Bone marrow (tissue), 2 donors: ENCODE measurements at regions not wholly inside any gene's neighbourhood (a gene's known extent, or its start where the extent isn't known, plus 50 kb on each side); places are given as distances from the start of the nearest gene placed in this dataset.
"Not testable (repeated sequence)": the region's sequence is repeated elsewhere in the genome, so short reads cannot be mapped to it uniquely, and the experiment has no call there.

Experiments
- DNase-seq, 2 donors: peaks; one replicate each; lab custom pipeline; 2025; lab: John Stamatoyannopoulos, UW

DNA sequence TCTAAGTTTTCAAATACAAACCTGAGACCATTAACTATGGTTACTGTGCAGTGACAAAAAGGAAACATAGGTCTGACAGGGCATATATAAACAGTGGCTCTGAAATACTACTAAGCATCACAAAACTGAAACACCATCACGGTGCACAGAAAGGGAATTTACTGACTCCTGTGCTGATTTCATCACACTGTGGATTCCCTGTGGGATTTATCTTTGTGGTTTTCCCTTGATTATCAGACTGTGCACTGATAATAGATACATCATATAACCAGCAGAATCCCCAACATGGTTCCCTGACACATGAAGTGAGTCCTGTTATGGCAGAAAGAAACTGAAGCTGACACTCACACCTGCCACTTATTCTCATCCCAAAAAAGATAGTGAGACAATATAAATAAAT is 676.3 kb upstream of the KCND2 start:
- DNase-seq: no peak

DNA sequence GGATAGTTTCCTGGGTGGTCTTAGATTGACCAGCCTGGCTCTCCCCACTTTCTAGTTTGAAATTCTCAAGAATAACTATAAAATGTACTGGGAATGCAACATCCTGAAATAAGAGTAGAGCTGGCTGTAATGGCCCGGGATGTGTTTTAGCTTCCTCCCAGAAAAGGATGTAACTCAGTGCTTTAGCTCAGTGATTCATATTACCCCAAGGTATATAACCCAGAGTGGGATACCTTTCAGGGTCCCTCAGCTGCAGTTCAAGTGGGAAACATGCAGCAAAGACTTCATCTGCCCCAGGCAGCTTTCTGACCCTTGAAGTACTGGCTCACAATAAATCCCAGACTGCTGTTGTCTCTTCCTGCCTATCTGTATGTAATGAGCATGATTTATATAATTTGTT is 666.7 kb upstream of the KCND2 start:
- DNase-seq: no peak

DNA sequence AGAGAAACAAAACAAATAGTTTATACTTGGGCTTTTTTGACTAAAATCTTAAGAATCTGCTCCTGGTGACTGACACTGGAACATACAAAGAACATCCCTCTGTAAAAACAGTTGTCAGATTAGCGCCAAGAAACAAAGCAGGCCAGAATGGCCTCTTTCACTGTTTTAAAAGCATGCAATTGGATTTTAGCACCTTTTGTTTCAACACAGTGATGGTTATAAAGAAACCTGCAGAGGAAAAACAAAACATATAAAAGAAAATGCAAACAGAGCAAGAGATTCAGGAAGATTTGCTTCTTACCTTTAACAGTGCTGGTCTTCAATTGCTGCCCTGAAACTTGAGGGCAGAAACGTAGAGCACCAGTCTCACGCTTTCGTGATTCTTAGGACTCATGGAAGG is 652.2 kb upstream of the KCND2 start:
- DNase-seq: no peak

DNA sequence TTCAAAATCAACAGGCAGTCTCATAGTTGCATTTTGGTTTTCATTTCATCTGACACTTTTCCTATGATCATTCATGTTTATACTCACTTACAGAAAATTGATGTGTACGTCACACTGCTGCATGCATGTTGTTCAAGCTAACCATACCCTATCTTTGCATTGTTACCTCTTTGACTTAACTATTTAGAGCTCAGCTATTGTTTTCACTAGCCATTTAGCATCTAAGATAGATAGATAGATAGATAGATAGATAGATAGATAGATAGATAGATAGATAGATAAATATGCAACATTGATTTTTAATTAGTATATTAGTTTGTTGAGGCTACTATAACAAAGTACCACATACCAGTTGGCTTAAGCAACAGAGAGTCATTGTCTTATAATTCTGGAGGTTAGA is 649.5 kb upstream of the KCND2 start:
- no peak for DNase-seq

DNA sequence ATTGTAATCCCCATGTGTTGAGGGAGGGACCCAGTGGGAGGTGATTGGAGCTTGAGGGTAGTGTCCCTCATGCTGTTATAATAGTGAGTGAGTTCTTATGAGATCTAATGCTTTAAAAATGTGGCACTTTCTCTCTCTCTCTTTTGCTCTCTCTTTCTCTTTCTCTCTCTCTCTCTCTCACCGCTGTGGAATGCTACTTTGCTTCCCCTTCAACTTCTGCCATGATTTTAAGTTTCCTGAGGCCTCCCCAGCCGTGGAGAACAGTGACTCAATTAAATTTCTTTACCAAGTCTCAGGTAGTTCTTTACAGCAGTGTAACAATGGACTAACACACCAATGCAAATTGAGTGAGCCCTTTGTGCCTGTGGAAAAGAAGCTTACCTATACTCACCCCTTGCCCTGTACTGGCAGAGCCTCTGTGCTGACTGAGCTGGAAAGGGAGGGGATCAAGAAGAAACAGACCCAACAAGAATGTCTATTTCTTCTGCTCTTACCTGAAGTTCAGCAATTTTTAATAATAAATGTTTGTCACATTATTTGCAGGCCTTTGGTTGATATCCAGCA is 642.5 kb upstream of the KCND2 start:
- no peak for DNase-seq

DNA sequence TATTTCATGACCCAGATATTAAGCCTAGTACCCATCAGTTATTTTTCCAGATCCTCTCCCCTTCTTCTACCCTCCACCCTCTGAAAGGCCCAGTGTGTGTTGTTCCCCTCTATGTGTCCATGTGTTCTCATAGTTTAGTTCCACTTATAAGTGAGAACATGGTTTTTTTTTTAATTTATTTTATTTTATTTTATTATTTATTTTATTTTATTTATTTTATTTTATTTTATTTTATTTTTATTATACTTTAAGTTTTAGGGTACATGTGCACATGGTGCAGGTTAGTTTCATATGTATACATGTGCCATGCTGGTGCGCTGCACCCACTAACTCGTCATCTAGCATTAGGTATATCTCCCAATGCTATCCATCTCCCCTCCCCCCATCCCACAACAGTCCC is 639.2 kb upstream of the KCND2 start:
- not testable (repeated sequence) for DNase-seq

DNA sequence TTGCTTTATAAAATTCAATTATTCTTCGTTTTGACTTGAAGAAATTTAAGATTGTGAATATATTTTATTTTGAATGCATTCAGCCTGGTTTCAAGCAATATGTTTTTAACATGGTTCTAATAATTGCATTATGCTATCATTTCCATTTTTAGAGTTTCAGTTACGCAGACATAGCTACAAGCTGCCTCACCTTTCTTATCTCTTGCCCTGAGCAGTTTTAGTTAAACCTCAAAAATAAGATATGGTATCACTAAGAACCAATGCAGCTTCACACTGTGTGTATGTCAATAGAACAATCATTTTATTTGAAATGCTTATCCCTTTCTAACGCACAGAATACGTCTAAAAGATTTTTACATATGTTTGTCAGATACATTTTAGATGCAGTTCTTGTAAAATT is 632.6 kb upstream of the KCND2 start:
- no peak for DNase-seq

DNA sequence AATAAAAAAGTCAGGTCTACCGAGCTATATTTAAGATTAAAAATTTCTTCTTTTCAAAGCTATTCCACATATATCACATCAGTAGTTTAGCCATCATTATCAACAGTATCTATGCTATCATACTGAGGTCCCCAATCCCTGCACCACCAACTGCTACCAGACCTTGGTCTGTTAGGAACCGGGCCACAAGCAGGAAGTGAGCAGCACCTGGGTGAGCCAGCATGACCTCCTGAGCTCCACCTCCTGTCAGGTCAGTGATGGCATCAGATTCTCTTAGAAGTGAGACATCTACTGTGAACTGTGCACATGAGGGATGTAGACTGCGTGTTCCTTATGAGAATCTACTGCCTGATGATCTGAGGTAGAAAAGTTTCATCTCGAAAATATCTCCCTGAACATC is 632.1 kb upstream of the KCND2 start:
- no peak for DNase-seq

DNA sequence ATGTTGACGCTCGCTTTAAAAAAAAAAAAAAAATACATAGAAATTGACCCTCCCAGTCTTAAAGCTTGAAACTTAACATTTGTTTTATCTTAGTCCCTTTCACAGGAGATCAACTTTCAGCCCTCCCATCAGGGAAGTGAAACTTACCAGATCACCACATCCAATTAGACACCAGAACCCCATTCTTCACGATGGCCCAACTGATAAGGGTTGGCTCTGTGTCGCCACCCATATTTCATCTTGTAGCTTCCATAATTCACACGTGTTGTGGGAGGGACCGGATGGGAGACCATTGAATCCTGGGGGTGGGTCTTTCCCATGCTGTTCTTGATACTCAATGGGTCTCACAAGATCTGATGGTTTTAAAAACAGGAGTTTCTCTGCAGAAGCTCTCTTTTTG is 629.4 kb upstream of the KCND2 start:
- DNase-seq: no peak

DNA sequence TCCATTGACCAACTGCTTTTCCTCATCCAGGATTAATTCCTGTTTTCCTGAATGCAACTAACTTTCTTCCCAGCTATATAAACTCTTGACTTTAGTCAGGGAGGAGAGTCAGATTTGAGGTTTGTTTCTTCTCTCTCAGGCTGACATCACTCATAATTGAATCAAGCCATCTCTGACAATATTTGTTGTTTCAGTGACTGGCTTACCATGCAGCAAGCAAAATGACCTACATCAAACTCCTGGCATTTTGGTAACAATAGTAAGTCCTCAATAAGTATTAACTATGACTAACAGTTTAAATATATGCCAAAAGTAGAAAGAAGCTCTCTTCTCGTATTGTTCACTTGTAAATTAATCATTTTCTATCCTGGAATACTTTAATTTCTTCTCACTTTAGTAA is 625.7 kb upstream of the KCND2 start:
- DNase-seq: no peak

DNA sequence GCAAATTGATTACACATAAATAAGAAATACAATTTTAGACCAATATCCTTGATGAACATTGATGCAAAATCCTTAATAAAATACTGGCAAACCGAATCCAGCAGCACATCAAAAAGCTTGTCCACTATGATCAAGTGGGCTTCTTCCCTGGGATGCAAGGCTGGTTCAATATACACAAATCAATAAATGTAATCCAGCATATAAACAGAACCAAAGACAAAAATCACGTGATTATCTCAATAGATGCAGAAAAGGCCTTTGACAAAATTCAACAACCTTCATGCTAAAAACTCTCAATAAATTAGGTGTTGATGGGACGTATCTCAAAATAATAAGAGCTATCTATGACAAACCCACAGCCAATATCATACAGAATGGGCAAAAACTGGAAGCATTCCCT is 624.2 kb upstream of the KCND2 start:
- DNase-seq: not testable (repeated sequence)

DNA sequence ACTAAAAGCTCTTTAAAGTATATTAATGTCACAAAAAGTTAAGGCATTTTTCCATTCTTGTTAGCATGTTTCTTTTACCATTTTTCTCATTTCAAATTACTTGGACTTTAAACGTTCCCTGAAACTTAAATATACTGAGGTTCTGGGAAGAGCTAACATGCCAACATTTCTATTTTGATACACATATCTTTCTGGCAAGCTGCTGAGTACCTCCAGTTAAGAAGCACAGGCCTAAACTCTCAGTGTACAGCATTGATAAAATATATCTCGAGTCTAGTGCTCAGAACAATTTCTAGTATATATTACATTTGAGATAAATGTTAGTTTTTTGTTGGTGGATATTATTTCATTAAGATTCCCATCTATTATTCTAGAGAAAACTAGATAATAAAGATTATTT is 612.9 kb upstream of the KCND2 start:
- no peak for DNase-seq

DNA sequence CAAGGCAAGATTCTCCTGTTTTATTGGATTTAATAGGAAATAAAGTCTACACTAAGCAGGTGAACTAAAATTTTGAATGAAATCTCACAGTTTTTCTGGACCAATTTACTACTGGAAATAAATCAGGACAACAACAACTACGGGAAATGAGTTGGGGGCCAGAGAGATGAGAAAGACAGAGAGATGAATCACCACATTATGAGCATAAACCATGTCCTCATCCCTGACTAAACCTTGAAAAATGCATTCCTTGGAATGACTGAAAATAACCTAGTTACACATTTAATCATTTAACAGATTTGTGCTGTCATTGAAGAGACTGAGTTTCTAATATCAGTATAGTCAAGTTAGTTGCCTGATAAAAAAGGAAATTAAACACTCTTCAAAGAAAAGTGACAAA is 608.4 kb upstream of the KCND2 start:
- no peak for DNase-seq

DNA sequence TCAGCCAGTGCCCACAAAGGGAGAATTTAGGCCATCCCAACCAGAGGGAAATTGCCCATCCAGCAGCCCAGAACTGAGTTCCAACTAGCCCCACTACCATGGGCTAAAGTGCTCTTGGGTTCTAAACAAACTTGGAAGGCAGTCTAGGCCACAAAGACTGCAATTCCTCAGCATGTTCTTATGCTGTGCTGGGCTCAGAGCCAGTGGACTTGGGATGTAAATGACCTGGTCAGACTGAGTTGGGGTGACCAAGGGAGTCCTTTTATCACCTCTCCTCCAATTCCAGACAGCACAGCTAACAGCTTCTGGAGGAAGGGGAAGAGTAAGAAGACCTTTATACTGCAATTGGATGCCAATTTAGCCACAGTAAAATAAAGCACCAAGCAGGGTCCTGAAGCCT is 607.2 kb upstream of the KCND2 start:
- DNase-seq: no peak

DNA sequence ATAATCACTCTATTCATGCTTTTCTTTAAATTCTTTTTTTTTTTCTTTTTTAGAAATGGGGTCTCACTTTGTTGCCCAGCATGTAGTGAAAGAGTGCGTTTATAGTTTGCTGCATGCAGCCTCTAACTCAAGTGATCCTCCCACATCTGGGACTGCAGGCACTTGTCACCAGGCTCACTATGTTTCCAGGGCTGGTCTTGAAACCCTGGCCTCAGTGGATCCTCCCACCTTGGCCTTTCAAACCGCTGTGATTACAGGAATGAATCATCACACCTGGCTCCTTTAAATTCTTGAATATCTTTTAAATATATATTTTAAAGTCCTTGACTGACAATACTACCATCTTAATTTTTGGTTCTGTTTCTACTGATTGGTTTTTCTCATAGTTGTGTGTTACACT is 591.6 kb upstream of the KCND2 start:
- no peak for DNase-seq

DNA sequence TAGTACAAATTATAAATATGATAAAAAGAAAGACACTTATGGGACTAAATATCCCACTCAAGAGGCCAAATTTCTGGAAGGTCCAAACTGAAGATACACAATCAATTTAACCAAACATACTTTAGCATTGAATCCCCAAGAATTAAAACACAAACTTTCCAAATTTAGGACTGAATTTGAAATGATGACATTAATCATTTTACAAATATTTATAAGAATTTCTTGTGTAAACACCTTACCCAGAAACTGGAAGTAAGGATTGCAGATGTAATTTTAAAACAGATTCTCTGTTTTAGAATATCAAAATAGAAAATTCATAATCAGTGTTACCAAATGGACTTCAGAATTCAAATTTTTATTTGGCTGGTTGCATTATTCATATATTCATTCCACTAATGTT is 588.2 kb upstream of the KCND2 start:
- no peak for DNase-seq

DNA sequence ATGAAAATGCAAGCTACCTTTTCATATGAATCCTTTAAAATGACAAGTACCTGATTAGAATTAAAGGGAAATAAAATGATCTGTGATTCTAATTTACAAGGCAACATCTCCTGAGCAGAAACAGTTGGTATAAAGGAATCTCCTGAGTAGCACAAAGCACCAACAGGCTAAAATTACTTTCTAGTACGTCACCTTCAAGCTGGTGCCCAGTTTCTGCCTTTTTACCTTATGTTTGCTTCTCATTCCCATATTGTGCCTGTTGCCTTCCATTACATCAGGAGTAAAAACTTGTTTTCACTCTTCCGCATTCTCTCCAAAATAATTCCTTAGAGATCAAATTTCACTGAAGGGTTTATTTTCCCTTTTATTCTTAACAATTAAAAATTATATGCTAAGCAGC is 587.1 kb upstream of the KCND2 start:
- no peak for DNase-seq

DNA sequence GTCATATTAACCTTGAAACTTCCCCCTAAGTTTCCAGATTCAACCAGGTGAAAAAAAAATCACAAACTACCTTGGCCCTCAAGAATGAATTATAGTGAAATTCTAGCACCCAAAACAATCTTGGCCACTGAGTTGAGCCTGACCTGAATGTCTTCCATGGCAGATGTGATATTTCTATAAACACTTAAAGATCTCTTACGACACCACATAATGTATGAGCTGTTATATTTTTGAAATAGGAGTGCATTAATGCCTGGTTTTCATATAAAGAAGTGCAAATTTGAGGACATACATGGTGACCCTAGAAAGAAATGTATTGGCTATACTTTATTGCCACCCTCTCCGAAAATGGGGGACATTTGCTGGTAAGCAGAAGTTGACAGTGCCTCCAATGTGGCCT is 584.1 kb upstream of the KCND2 start:
- DNase-seq: no peak

DNA sequence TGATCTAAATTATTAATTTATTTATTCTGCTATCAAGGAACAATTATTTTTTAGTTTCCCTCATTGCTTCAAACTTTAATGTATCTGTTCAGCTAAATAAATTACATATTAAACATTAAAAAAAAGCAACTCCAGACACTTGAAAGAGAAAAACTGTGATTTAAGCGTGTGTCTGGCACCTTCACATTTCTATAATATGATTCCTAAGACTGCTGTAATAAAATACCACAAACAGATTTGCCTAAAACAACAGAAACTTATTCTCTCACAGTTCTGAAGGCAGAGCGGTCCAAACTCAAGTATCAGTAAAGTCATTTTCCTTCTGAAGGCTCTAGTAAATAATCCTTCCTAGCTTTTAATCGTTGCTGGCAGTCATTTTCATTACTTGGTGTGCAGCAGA is 580.4 kb upstream of the KCND2 start:
- DNase-seq: no peak

DNA sequence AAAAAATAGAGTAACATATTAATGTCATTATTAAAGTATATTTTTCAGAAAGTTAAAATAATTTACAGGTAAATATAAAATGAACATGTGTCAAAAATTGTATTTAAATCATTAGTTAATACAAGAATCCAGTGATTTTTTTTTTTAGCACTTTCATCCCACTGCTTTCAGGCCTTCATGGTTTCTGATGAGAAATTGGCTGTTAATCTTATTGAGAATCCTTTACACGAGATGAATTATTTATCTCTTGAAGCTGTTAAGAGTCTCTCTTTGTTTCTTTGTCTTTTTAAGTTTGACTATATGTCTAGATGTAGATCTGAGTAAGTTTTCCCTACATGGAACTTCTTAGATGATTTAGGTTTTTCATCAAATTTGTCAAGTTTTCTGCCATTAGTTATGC is 578.5 kb upstream of the KCND2 start:
- no peak for DNase-seq

DNA sequence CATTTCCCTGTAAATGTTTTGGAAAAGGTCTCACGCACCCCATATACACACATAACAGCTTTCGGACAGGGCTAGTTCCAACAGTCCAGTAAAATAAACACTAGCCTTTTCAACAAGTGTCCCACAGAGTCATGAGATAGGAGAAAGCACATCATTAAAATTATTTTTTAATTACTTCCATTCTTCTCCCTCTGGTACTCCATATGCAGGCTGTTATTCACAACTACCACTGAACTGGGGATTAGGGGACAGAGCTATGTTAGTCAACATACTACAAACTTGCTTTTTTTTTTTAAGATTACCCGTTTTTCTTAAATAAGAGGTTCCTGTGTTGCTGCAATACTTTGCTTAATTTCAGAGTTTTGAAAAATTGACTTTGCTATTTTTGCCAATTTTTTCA is 576.6 kb upstream of the KCND2 start:
- no peak for DNase-seq

DNA sequence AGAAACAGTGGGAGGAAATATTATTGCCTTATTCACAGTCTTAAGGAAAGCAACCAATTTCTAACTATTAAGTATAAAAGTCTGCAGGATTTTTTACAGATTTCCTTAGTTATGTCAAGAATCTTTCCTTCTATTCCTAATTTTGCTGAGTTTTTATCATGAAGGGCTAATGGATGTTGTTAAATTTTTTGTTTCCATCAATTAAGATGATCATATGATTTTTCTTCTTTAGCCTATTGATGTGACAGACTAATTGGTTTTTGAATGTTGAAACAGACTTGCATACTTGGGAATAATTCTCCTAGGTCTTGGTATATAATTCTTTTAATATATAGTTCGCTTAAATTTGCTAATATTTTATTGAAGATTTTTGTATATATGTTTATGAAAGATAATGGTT is 569.1 kb upstream of the KCND2 start:
- no peak for DNase-seq

DNA sequence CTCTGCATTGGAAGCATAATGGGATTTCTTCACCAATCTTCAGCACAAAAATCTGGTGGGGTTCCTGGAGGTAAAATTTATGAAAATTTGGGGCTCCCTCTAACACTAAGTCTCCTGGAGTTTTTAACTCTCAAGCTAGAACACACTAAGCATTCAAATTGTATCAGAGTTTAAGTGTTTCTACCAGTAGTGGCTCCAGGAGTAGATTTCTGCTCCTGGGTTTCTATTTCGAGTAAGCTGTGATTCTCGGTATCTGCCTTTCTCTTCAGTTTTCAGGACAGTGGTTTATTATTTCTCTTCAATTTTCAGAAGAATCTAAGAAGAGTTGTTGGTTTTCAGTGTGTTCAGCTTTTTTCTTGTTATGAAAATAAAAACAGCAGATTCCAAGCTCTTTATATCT is 566.4 kb upstream of the KCND2 start:
- no peak for DNase-seq

DNA sequence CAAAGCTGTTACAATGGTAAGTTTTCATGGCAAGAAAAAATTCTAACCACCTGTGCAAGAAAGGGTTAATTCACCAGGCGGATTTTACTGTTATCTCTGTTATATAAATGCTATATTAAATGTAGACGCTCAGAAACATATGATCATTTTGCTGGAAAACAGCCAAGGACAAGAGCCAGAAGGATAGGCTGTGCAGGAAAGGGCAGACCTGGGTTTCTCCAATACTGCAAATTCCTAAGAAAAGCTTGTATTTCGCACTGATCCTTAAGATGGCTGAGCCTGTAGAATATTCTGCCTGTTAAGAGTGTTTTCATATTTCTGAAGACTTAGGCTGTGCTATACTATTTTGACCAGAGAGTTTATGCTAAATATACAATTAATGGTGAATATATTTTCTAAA is 564.1 kb upstream of the KCND2 start:
- no peak for DNase-seq

DNA sequence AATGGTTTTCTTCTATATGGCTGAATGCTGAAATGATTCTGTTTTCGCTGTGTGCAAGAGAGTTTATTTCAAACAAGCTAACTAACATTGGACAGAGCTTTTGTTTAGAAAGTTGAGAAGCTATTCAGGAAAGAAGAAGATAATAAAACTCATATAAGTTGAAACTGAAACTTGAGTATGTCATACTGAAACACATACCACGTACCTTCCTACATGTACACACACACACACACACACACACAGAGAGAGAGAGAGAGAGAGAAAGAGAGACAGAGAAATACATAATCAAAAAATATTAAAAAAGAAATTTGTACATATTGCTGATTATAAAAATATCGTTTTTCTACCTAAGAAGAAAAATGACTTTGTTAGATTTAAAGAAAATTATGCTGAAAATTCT is 561.9 kb upstream of the KCND2 start:
- no peak for DNase-seq
